Kidney capillary endothelial cell (primary cell): ENCODE measurements at regions not wholly inside any gene's neighbourhood (a gene's known extent, or its start where the extent isn't known, plus 50 kb on each side); places are given as distances from the start of the nearest gene placed in this dataset.

Experiments used
- DNase-seq: peaks from one replicate; pipeline ENCODE4 v3.0.0-alpha.2; 2018; ENCODE audit warnings: low spot score

DNA sequence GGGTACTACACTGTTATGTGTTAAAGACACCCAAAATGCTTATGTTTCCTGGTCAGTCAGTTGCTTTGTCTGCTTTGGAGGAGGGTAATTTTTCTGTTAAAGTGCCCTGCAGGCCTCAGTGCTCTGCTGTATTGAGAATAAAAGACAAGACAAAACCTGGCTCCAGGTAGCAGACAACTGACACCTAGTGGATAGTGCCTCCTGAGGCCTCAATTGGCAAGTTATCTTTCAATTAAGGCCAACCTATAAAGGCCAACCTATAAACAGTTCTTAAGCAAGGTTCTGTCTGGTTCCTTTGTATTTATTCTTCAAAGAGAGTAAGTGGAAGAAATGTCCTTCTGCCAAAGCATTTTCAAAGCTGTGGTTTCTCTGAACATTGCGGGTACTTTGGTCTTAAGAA is 773.8 kb downstream of the MECOM start:
- no peak for DNase-seq

DNA sequence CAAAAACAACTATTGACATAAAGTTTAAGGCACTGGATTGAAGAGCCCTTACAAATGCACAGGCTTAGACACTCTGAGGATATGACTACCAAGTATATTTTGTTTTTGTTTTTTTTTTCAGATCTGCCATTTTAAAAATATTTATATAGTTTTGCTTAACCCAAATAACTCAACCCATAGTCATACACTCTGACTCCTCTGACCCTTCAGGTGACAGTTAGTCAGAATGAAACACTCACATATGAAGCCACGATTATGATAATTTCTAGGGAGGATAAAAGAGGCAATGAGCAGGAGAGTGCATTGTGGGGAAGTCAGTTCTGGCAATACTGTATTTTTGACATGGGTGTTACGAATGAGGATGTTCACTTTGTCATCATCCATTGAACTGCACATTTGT is 774.7 kb downstream of the MECOM start:
- no peak for DNase-seq

DNA sequence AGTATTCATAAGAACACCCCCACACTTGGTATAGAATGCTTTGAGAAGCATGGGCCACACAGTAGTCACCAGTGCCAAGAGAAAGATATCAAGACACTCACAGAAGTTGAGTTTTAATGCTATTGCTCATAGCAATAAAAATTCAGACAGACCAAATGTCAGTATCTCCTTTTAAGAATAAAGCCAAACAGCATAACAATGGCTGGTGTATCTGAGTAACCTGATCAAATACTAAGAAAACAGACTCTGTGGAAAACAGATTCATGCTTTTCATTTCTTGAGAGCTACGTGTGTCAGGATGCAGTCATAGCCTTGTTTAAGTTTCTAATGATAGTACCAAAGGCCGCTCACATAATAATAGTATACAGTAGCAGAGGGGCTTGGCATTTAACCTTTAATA is 778.5 kb downstream of the MECOM start:
- DNase-seq = no peak

DNA sequence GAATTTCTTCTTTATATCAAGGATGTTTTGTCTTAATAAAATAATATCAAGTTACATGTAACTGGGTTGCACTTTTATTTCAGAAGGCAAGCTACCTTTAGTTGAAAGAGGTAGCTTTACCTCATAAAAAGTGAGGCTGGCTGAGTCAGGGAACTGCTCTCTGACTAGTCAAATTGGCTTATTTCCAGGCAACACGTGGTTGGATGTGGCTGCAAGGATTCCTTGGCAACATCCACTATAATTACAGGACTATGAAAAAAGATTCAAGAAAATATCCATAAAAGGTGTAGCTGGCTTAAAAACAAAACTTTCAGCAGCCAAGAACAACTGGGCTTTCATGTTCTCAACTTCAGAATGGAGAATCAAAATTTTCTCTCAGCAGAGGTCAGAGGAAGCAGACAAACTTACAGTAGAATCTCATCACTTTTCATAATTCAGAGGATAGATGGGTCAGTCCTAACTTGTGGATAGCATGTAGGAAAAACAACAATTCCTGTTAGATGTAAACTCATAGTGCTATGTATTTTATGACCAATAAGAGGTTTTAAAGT is 779.1 kb downstream of the MECOM start:
- DNase-seq = peak; percentile 40

DNA sequence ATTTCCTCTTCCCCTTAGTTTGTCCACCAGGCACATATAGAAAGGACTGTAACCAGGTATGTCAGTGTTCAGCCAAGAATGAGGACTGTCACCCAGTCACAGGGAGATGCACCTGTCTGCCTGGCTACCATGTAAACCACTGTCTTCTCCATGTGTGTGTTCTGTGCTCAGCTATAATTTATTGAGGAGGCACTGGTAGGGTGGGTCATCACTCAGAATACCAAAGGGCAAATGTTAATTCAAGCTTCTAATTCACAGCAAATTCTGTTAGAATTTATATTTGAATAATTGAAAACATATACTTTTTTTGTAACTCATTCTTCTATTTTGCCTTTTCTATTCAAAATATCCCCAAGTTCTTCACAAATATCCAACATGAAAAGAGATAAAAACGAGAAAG is 780.4 kb downstream of the MECOM start:
- no peak for DNase-seq

DNA sequence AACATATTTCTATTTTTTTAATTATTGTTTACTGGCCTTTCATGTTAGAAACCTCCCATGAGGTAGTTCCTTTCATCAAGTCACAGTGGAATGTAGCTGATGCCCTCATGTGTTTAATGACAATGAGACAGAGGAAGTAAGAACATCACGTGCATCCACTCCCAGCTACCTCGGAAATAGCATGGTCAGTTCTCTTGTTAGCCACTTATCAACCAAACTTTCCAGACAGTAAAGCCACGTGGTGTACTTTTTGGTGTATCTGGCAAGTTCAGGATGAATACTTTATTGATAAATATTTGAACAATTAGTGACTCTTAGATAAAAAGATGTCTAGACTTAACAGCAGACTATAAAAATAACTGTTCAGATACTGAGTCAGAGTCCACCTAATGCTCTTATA is 781.7 kb downstream of the MECOM start:
- peak; percentile 40 for DNase-seq

DNA sequence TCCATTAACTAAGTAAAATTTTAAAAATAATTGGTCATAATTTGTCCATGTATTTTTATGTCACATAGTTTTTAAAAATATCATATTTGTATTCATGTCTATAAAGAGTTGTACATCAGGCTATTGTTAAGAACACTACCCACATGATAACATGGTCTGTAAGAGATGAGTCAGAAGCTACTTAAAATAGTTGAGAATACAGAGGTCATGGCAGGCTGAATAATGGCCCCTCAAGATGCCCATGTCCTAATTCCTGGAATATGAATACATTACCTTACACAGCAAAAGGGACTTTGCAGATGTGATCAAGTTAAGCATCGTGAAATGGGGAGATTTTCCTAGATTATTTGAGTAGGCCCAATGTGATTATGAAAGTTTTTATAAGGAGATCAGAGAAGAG is 782.9 kb upstream of the GOLIM4 start:
- peak; percentile 68 for DNase-seq

DNA sequence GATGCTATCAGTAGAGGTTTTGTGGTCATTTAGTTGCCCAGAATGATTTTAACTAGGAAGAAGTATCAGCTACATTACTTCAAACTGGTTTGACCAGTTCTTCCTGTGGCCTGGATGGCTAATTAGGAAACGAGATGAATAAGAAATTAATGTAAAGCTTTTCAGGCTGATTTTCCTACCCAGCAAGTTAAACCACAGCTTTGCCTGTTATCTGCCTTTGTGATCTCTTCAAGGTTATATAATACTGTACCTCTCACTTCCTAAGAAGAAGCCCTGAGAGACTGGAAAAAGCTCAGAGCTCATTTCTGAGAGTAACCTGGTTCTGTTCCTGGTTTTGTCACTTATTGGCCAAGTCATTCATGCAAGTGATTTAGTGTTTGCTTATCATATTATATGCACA is 782.2 kb upstream of the GOLIM4 start:
- no peak for DNase-seq

DNA sequence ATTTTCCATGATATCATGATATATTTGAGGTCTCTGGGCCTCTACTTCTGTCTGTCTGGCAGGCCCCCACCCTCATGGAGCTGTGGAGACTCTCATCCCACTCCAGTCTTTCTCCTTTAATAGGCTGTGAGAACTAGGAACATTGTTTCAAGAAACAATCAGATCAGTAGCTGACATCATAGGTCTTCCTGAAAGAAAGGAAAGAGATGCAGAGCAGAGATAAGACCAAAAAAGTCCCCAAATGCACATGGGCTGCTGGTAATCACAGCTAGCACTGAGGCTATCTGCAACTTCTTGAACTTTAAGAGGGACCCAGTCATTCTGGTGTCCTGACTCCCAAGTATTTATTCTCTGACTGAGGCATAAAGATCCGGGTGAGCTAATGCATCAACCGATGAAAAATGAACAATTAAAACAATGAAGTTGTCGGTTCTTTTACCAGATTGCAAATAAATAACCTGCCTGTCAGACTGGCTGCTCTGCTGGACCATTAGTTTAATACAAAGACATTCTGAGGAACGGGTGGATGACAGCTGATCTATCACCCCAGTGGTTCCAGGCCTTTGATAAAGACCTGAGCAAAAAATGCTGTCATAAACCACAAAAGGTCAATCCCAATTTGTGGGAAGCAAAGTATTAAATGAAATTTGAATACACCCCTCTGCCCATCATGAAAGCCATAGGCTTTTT is 780.8 kb upstream of the GOLIM4 start:
- DNase-seq = peak; percentile 65

DNA sequence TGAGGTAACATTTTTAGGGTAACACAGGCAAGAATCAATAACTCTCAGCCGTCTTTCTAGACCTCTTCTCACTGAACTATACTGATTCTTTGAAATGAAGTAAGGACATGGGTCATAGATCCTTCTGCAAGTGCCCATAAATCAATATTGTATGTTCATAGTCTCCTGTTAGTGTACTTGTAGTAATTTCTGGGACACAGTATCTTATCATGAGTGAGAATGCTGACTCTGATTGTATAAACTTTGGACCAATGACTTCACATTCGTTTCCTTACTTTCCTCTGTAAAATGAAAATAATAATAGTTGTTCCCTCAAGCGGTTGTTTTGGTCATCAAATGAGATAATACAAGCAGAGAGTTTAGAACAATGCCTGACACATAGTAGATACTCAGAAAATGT is 777.1 kb upstream of the GOLIM4 start:
- no peak for DNase-seq

DNA sequence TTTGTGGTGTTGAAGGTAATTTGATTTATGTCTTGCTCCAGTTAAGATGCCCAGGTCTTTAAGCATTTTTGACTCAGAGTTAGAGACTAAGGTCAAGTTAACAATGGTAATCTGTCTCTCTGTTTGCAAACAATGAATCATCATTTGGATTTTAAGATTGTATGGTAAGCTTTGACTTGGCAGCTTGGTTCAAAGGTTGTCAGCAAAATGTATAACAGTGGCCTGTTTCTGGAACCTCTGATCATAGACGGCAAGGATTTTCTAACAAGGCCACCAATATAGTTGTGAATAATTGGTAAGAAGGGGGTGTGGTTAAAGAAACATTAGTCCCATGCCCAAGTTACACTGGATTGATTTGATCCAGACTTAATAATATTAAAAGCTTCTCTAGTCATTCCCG is 775.2 kb upstream of the GOLIM4 start:
- no peak for DNase-seq

DNA sequence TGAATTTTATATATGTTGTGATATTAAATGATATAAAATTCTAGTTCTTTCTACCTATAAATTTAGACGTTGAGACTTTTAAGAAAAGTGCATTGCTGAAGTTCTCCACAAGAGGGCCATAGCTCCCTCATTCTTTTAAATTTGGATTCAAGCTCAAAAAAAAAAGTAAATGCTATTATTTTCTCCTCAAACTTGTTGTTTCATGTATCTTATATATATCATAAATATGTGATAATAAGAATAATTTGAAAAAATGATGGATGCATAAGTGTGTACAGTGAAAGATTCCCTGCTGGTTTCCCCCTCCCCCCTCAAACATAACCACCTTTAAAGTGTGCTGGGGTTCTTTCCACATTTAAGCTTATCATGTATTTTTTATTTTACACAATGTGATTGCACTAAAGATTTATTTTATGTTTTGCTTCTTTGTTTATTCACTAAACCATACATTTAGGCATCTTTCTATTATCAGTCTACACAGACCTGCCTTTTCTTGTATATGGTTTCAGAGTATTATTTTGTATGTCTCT is 769.4 kb upstream of the GOLIM4 start:
- no peak for DNase-seq

DNA sequence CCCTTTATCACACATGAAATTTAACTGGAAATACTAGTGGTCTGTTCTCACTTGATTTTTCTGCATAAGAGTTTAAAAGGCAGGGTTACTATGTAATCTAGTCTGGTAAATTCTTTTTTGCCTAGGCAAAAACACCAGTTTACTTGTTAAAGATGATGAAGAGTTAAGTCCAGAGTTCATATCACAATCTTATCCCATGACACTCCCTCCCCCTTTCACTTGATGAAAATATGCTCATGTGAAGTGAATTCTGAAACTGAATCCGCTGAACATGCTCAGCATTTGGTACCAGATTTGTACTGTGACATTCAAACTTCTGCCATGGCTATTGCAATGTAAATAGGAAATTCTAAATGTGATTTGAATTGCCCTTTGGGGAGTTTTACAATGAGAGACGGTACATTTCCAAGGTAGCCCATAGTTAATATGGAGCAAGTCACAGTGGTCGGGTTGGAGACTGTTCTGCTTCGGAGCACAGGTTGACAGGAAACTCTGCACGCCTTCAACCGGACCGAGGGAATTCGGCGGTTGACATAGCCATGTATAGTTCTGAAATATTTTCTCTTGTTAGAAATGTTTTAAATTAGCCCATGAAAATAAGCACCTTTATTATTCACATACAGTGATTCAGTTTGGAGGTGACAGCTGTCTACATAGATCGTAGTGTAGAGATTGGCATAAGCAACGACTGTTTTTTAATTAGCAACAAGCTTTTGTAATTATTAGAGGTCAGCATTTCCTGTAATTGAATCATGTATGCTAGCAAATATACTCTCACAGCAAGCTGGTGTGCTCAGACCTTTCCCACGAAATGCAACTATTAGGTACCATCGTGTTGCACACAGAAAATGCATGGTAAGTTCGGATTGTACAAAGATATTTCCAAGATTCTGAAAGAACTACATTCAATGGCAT is 768.6 kb upstream of the GOLIM4 start:
- no peak for DNase-seq

DNA sequence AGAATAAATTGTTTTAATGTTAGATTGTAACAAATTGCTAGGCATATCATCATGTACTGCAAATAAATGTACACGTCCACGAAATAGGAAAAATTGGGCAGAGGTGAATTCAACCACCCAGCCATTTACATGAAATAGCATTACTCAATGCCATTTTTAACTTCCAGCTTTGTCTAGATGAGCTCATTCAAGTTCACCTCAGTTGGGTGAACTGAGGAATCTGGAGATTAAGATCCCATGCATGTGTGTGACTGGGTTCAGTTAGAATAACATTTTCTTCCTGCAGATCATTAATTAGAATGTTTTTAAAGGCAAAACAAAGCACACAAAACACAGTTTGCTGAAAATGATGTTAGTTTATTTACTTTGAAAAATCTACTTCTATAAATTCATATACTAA is 767.8 kb upstream of the GOLIM4 start:
- DNase-seq = no peak

DNA sequence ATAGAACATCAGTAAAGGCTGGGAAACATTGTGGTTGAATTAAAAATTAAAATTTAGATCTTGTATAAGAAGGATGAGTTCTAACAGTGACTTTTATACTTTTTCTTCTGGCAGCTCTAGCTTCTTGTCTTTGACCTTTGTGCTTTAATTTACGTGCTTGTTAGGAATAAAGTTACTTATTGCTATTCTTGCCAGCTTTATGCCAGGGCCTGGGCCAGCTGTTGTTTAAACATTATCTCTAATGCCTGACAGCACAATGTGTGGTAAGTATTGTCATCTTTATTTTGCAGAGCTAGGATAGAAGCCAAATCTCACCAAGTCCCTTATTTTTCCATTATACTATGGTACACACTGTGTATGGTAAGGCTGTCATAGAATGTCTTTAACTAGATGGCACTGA is 766.7 kb upstream of the GOLIM4 start:
- DNase-seq = no peak

DNA sequence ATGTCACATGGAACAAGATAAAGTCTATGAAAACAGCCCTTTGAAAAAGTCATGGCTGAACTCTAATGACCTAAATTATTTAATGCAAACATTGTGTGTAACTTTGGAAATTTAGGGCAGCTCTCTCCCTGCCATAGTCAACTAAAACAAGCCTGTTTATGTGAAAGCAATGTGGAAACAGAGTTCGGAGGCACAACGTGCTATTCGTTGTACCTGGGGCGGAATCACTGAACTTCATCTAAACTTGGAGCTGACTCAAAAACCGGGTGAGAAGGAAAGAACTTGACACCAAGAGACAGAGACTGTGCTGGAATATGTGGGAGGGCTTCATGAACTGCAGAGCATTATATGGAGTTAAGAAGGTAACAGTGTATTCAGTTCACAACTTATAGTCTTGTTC is 764.9 kb upstream of the GOLIM4 start:
- DNase-seq = no peak

DNA sequence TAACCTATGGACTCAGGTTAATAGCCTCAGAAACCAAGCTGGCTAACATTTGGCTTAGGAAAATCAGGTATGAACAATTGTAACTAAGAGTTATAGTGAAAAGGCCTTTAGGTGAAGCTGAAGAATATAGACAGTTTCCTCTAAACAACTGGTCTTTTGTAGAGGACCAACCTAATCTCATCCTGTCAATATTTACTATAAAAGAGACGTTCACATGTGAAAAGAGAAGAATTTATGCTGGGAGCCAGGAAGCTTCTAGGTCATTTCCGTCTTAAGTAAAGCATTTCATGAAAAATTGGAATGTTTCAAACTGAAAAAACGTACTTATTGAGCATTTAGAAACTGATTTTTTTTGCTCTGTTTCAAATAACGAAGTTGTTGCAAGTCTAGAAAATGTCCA is 764.3 kb upstream of the GOLIM4 start:
- DNase-seq = no peak

DNA sequence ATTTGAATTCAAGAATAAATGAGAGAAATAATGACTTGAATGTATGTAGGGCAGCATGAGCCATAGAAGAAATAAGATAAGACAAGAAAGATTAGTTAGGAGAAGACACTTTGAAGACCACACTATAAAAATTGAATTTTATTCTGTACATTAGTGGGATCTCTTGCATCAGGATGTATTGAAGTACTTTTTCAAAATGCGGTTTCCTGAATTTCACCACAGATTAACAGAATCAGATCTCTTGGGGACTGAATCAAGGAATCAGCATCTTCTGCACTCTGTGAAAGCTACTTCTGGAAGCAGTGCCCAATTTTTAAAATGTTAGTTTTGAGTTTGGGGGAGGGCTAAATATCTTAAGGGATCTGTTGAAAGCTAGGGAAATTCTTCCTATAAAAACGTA is 763.9 kb upstream of the GOLIM4 start:
- DNase-seq = no peak

DNA sequence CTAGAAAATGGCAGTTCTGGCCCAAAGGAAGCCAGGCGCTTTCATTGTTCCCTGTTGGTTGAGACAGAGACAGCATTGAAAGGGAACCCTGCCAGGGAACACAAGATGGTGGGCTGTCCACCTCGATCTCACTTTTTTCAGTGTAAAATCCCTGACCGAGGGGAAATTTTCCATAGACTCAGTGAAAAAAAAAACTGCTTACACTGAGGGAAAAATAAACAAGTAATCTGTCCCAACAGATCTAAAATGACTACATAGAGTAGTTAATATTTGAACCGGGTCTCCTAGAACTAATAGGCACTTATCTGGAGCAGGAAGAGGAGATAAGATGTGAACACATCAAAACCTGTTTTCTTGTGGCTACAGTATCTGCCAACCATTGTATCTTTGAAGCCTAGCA is 763.4 kb upstream of the GOLIM4 start:
- DNase-seq = no peak

DNA sequence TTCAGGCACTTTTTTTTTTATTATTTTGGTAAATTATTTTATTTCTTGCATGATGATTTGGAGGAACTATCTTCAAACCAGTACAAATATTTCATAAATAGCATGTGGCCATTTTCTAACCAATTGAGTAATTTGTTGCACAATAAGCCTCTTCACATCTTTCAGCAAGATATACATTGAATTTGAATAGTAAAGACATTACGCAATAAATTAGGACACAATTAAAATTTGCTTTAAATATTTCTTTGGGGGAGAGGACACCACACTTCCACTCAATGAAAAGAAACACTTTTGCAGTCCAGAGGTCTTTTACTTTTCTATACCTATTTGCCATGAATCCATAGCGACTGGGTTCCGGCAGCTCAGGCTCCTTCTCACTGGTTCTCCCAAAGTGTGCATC is 762.6 kb upstream of the GOLIM4 start:
- no peak for DNase-seq

DNA sequence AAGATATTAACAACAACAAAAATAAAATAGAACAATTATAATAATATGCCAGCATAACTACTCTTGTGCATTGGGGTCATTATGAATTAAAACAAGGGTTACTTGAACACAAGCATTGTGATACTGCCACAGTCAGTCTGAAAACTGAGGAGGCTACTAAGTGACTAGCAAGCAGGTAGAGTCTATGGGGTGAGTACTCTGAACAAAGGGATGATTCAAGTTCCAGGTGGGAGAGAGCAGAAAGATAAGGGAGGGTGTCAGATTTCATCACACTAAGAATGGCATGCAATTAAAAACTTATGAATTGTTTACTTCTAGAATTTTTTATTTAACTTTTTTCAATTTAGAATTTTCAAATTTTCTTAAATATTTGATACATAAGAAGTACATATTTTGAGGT is 754.4 kb upstream of the GOLIM4 start:
- no peak for DNase-seq

DNA sequence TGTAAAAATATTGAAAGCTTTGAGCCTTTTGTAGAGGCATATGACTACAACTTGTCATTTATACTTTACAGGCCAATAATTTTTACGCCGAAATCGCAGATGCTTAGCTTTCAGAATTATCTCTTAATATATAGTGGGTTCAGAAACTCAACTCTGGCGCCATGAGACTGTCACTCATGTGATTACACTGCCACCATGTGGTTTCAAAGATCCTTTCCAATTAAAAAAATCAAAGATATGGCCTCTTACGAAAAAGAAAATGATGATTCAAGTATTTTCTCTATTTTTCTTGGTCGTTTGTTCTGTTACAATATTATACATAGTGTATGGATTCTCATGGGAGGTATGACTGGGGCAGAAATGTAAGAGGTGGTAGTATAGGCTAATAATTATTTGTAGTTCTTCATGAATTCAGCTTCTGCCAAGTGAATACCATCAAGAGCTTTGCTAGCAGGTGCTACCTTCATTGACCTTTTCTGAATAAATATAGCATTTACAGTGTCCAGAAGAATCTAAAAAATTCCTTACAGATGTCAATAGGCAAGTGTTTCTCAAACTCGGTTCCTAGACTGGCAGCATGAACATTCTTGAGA is 751.7 kb upstream of the GOLIM4 start:
- DNase-seq = peak; percentile 48
